IMR-90 (cell line): ENCODE measurements at regions not wholly inside any gene's neighbourhood (a gene's known extent, or its start where the extent isn't known, plus 50 kb on each side); places are given as distances from the start of the nearest gene placed in this dataset.

Experiments
- ATAC-seq: fragments of 200-7000 bp; cut with Tn5 transposase; 2 replicates; pipeline ENCODE4 v1.9.1; 2020; ENCODE audit warnings: low read depth, mild to moderate bottlenecking, moderate library complexity
- BruUV-seq: library from RNA; stranded (reverse); fragments of 400-500 nt; replicated peaks from 2 replicates; lab custom pipeline; 2021; lab: Mats Ljungman, UMichigan
- CTCF ChIA-PET: fragments of 300-600 bp; formaldehyde crosslinking; extraction: SDS; loops from one replicate; lab custom pipeline; 2021; ENCODE audit warnings: antibody characterized with exemption; lab: Yijun Ruan, JAX
- POLR2A ChIA-PET: fragments of 300-600 bp; sonication (Branson Sonifier 250); formaldehyde crosslinking; loops from one replicate; lab custom pipeline; 2022; ENCODE audit warnings: antibody characterized with exemption; ENCODE audit not compliant: unreplicated experiment; lab: Charles Lee
- DNase-seq: peaks from one replicate; pipeline ENCODE4 v3.0.0; 2013
- H2AFZ ChIP-seq: replicated peaks from 2 replicates; pipeline ENCODE3; 2013; ENCODE audit warnings: low read length, mild to moderate bottlenecking; ENCODE audit not compliant: poor library complexity
- H2AK5ac ChIP-seq: 2 replicates; pipeline ENCODE4 v1.6.1; 2013; ENCODE audit warnings: low read depth, low read length, inconsistent platforms
- H2AK9ac ChIP-seq: replicated peaks from 2 replicates; pipeline ENCODE3; 2013; ENCODE audit warnings: mild to moderate bottlenecking, low read depth, low read length, moderate library complexity; ENCODE audit not compliant: poor library complexity
- H2BK120ac ChIP-seq: 2 replicates; pipeline ENCODE4 v1.6.1; 2013; ENCODE audit warnings: low read depth, low read length, inconsistent platforms
- H2BK15ac ChIP-seq: 3 replicates; pipeline ENCODE4 v1.6.1; 2013; ENCODE audit warnings: low read depth, low read length, inconsistent platforms
- H2BK20ac ChIP-seq: 2 replicates; pipeline ENCODE4 v1.6.1; 2013; ENCODE audit warnings: low read depth, mild to moderate bottlenecking, inconsistent platforms, low read length, moderate library complexity
- H2BK5ac ChIP-seq: 2 replicates; pipeline ENCODE4 v1.6.1; 2013; ENCODE audit warnings: mild to moderate bottlenecking, low read depth, low read length, inconsistent platforms; ENCODE audit not compliant: poor library complexity, severe bottlenecking
- H3K14ac ChIP-seq: replicated peaks from 2 replicates; pipeline ENCODE4 v1.6.1; 2013; ENCODE audit warnings: low read depth, low read length, inconsistent platforms
- H3K18ac ChIP-seq: 2 replicates; pipeline ENCODE4 v1.6.1; 2013; ENCODE audit warnings: low read depth, low read length, control low read depth
- H3K23ac ChIP-seq: 2 replicates; pipeline ENCODE4 v1.6.1; 2013; ENCODE audit warnings: low read depth, low read length, inconsistent platforms
- H3K27ac ChIP-seq: 2 replicates; pipeline ENCODE4 v1.5.1; 2013; ENCODE audit warnings: mild to moderate bottlenecking, control low read depth, low read length; ENCODE audit not compliant: insufficient read depth
- H3K27me3 ChIP-seq: 2 replicates; pipeline ENCODE4 v1.6.1; 2013; ENCODE audit warnings: low read length; ENCODE audit not compliant: control insufficient read depth, insufficient read depth
- H3K36me3 ChIP-seq: 2 replicates; pipeline ENCODE4 v1.6.1; 2013; ENCODE audit warnings: low read length, mixed read lengths; ENCODE audit not compliant: control insufficient read depth, insufficient read depth
- H3K4ac ChIP-seq: 2 replicates; pipeline ENCODE4 v1.6.1; 2013; ENCODE audit warnings: low read depth, low read length, inconsistent platforms
- H3K4me1 ChIP-seq: 2 replicates; pipeline ENCODE4 v1.6.1; 2013; ENCODE audit warnings: low read length, mixed read lengths; ENCODE audit not compliant: control insufficient read depth, insufficient read depth
- H3K4me2 ChIP-seq: 2 replicates; pipeline ENCODE4 v1.6.1; 2013; ENCODE audit warnings: low read depth, mild to moderate bottlenecking, control low read depth, low read length, moderate library complexity
- H3K4me3 ChIP-seq: 2 replicates; pipeline ENCODE4 v1.5.1; 2013; ENCODE audit warnings: low read depth, mild to moderate bottlenecking, control low read depth, low read length, moderate library complexity; ENCODE audit not compliant: insufficient read depth
- H3K56ac ChIP-seq: 2 replicates; pipeline ENCODE4 v1.6.1; 2013; ENCODE audit warnings: low read length, inconsistent platforms; ENCODE audit not compliant: insufficient read depth; ENCODE audit errors: extremely low read depth
- H3K79me1 ChIP-seq, 2 experiments: 2 replicates each; pipeline ENCODE4 v1.6.1; 2013; ENCODE audit warnings: low read length in 2 of 2, inconsistent platforms in 1 of 2, low read depth in 1 of 2
- H3K9ac ChIP-seq: 2 replicates; pipeline ENCODE4 v1.6.1; 2013; ENCODE audit warnings: low read depth, low read length, control low read depth
- H3K9me1 ChIP-seq: 2 replicates; pipeline ENCODE4 v1.6.1; 2013; ENCODE audit warnings: low read length, inconsistent platforms; ENCODE audit not compliant: insufficient read depth
- H3K9me3 ChIP-seq: 2 replicates; pipeline ENCODE4 v1.6.1; 2013; ENCODE audit warnings: low read length; ENCODE audit not compliant: control insufficient read depth, insufficient read depth
- H4K20me1 ChIP-seq: 2 replicates; pipeline ENCODE4 v1.6.1; 2013; ENCODE audit warnings: low read length, inconsistent platforms; ENCODE audit not compliant: insufficient read depth
- H4K5ac ChIP-seq: 2 replicates; pipeline ENCODE4 v1.6.1; 2013; ENCODE audit warnings: mild to moderate bottlenecking, low read depth, low read length, control low read depth
- H4K8ac ChIP-seq, 2 experiments: 2 replicates each; pipeline ENCODE4 v1.6.1; 2013; ENCODE audit warnings: low read depth in 2 of 2, low read length in 2 of 2, control low read depth in 1 of 2, inconsistent platforms in 1 of 2
- H4K91ac ChIP-seq: 2 replicates; pipeline ENCODE4 v1.6.1; 2013; ENCODE audit warnings: low read depth, low read length, inconsistent platforms; ENCODE audit not compliant: insufficient read depth
- CEBPB ChIP-seq: IDR thresholded peaks from 2 replicates; pipeline ENCODE4 v1.6.1; 2012; ENCODE audit warnings: low read depth, low read length, improper control_type of control experiment
- MAFK ChIP-seq: IDR thresholded peaks from 2 replicates; pipeline ENCODE4 v1.6.1; 2012; ENCODE audit warnings: low read depth, low read length, improper control_type of control experiment
- POLR2A ChIP-seq: IDR thresholded peaks from 2 replicates; pipeline ENCODE4 v1.6.1; 2012; ENCODE audit warnings: mild to moderate bottlenecking, low read depth, low read length
- SMC3 ChIP-seq: fragments of 150-350 bp; IDR thresholded peaks from 2 replicates; pipeline ENCODE4 v1.6.1; 2016; ENCODE audit warnings: low read depth, mild to moderate bottlenecking, antibody characterized with exemption, low read length, moderate library complexity
- WGBS, 2 experiments: methylation state at CpG; one replicate each; pipeline versions ENCODE4 v1.1.5 to v1.1.7; 2013; ENCODE audit warnings: missing lambda C conversion rate in 2 of 2; ENCODE audit not compliant: insufficient read length in 1 of 2; ENCODE audit errors: extremely low coverage in 2 of 2; 5-methylcytosine and 5-hydroxymethylcytosine counted together
- dilution Hi-C: fragments of 300-500 bp; cut with HindIII; formaldehyde crosslinking; loops from one replicate; pipeline ENCODE4 v1.14.3; 2018; ENCODE audit warnings: low sequenced_read_pairs; ENCODE audit not compliant: unreplicated experiment
- in situ Hi-C: fragments of 300-500 bp; cut with MboI; formaldehyde crosslinking; loops from 3 replicates; pipeline ENCODE4 v1.14.3; 2019; ENCODE audit warnings: low sequenced_read_pairs, inconsistent platforms, mixed read lengths
- intact Hi-C: fragments of 100-400 bp; cut with micrococcal nuclease; formaldehyde crosslinking; loops from 2 replicates; pipeline ENCODE4 v1.10.0; 2022
- TF ChIP-seq, protein P1 (sequence below): fragments of 150-350 bp; IDR thresholded peaks from 2 replicates; pipeline ENCODE4 v1.6.1; 2017; ENCODE audit warnings: mild to moderate bottlenecking, antibody characterized with exemption, low read length, low read depth
- TF ChIP-seq, protein P2 (sequence below): conservative IDR thresholded peaks from 2 replicates; pipeline ENCODE4 v1.5.1; 2012; ENCODE audit warnings: mild to moderate bottlenecking, low read depth, low read length, improper control_type of control experiment

DNA sequence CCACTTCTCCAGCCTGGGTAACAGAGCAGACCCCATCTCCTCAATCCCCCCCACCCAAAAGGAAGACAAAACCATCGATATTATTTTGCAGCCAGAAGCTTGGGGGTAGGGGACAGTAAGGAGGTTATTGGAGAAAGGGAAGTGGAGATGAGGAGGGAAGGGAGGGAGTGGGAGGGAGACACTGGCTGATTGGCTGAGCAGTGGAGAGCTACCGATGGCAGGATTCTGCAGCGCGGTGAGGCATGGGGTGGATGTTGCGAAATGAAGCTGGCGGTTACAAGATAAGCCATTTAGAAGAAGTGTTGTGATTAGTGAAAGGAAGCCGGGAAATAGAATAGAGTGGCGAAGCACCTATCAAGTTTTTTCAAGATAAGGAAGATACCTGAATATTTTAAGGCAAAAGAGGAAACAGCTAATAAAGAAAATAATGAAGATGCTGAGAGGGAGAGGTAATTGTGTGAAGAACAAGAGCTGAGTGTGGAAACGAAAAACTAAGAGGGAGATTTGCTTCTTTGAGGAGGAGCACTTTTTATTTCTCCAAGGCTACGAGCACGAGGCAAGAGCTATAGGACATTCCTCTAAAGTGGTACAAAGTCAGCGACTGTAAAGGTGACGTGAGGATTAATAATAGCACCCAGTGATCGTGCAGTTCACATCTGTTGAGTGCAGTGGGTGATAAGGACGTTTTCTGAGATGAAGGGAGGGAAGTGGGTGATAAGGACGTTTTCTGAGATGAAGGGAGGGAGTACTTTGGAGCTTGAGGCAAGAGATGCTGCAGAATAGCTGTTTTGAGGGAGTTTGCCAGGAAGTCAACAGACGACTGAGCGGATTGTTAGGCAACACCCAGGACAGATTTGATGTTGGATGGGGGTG lies 103.2 kb upstream of the KIF26B start:
- no peak overlapping the region for H2BK5ac ChIP-seq
- H2BK20ac ChIP-seq, result no peak overlapping the region
- no peak overlapping the region for H3K4ac ChIP-seq
- no TSS peak for BruUV-seq
- H4K20me1 ChIP-seq, result no peaks in the 10 kb centered on the region
- H4K91ac ChIP-seq, result no peak overlapping the region
- H3K9me1 ChIP-seq, result no peaks in the 10 kb centered on the region
- no peak overlapping the region for H4K5ac ChIP-seq
- no peak overlapping the region for H2AK5ac ChIP-seq
- dilution Hi-C loops (no loop called here), in situ Hi-C loops (no loop called here), intact Hi-C loops (no loop called here)
- H3K4me1 ChIP-seq, result no peaks in the 10 kb centered on the region
- peak; percentile 94 for TF ChIP-seq CEBPB
- TF ChIP-seq MAFK, result no peak
- TF ChIP-seq, protein P1, sequence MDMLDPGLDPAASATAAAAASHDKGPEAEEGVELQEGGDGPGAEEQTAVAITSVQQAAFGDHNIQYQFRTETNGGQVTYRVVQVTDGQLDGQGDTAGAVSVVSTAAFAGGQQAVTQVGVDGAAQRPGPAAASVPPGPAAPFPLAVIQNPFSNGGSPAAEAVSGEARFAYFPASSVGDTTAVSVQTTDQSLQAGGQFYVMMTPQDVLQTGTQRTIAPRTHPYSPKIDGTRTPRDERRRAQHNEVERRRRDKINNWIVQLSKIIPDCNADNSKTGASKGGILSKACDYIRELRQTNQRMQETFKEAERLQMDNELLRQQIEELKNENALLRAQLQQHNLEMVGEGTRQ, result no peak
- TF ChIP-seq, protein P2, sequence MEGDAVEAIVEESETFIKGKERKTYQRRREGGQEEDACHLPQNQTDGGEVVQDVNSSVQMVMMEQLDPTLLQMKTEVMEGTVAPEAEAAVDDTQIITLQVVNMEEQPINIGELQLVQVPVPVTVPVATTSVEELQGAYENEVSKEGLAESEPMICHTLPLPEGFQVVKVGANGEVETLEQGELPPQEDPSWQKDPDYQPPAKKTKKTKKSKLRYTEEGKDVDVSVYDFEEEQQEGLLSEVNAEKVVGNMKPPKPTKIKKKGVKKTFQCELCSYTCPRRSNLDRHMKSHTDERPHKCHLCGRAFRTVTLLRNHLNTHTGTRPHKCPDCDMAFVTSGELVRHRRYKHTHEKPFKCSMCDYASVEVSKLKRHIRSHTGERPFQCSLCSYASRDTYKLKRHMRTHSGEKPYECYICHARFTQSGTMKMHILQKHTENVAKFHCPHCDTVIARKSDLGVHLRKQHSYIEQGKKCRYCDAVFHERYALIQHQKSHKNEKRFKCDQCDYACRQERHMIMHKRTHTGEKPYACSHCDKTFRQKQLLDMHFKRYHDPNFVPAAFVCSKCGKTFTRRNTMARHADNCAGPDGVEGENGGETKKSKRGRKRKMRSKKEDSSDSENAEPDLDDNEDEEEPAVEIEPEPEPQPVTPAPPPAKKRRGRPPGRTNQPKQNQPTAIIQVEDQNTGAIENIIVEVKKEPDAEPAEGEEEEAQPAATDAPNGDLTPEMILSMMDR, result no peak
- no peak for TF ChIP-seq POLR2A
- no peak for TF ChIP-seq SMC3
- ATAC-seq (peak; percentile 91), DNase-seq (peak; percentile 62)
- H2BK15ac ChIP-seq, result no peak overlapping the region
- H3K23ac ChIP-seq, result peak overlapping the region; percentile 73; the same call in 1 of the 2 replicates
- no peak overlapping the region for H3K9ac ChIP-seq
- CTCF ChIA-PET, result interaction anchor here (1.7 kb wide), 1 partner anchor 9 kb away, joined by 11 read pairs; no protein-coding TSS in a partner anchor
- peak overlapping the region; percentile 12 to 54; a peak in 2 of 4 replicates for H4K8ac ChIP-seq
- WGBS, 2 experiments, result 33% methylated on average over 14 of the region's 18 CpGs; no CpG with 5 or more reads in 1 of the 2 experiments
- no peak overlapping the region for H3K56ac ChIP-seq
- no peaks in the 10 kb centered on the region for H3K9me3 ChIP-seq
- H3K14ac ChIP-seq, result 0 out of 2 replicates have a peak overlapping the region, but pooled peaks have one; percentile 26
- POLR2A ChIA-PET, result no interaction called here
- H3K79me1 ChIP-seq, result no peaks in the 10 kb centered on the region
- 0 out of 2 replicates have a peak overlapping the region, but pooled peaks have one; percentile 8 for H2BK120ac ChIP-seq
- H3K18ac ChIP-seq, result 0 out of 2 replicates have a peak overlapping the region, but pooled peaks have one; percentile 2
- no peaks in the 10 kb centered on the region for H3K36me3 ChIP-seq
- H2AK9ac ChIP-seq, result no peak overlapping the region
- peak overlapping the region; percentile 73 for H2AFZ ChIP-seq
- H3K27me3 ChIP-seq, result no peaks in the 10 kb centered on the region
- H3K4me3 ChIP-seq, result no peak overlapping the region
- peak overlapping the region; percentile 63 for H3K4me2 ChIP-seq
- no peak overlapping the region for H3K27ac ChIP-seq
